Lower leg skin (tissue), 3 donors: ENCODE measurements at regions not wholly inside any gene's neighbourhood (a gene's known extent, or its start where the extent isn't known, plus 50 kb on each side); places are given as distances from the start of the nearest gene placed in this dataset.

Experiments
- CTCF ChIP-seq, 3 donors: fragments of 450-650 bp; IDR thresholded peaks; one replicate each; pipeline ENCODE4 v1.5.1; 2016; ENCODE audit warnings: antibody characterized with exemption in 3 of 3, mild to moderate bottlenecking in 3 of 3, moderate library complexity in 2 of 3
- POLR2A ChIP-seq, 2 donors: fragments of 450-650 bp; IDR thresholded peaks; one replicate each; pipeline ENCODE4 v1.6.1; 2016 to 2017; ENCODE audit warnings: antibody characterized with exemption in 2 of 2, mild to moderate bottlenecking in 1 of 2, moderate library complexity in 1 of 2

- TF ChIP-seq CTCF (IDR thresholded peaks at IDR 0.05), result no peak
- no peak for TF ChIP-seq POLR2A (IDR thresholded peaks at IDR 0.05)
Measured at GRCh38 chr7:59079-60016, 133.0 kb upstream of the FAM20C start.
